Calu3 (cell line): ENCODE measurements at regions not wholly inside any gene's neighbourhood (a gene's known extent, or its start where the extent isn't known, plus 50 kb on each side); places are given as distances from the start of the nearest gene placed in this dataset.

ENCODE experiments used
- BruUV-seq: library from RNA; stranded (reverse); fragments of 400-500 nt; replicated peaks from 2 replicates; lab custom pipeline; 2021; lab: Mats Ljungman, UMichigan
- CTCF ChIA-PET: fragments of 300-600 bp; sonication (Branson Sonifier 250); formaldehyde crosslinking; loops from one replicate; lab custom pipeline; 2022; ENCODE audit warnings: antibody characterized with exemption; lab: Charles Lee
- DNase-seq: peaks from one replicate; pipeline ENCODE4 v3.0.0; 2022
- H3K27ac Mint-ChIP-seq: one replicate; pipeline ENCODE4 v1.8.0; 2022; ENCODE audit warnings: mixed read lengths; ENCODE audit not compliant: unreplicated experiment
- H3K27me3 Mint-ChIP-seq: one replicate; pipeline ENCODE4 v1.8.0; 2022; ENCODE audit warnings: mixed read lengths; ENCODE audit not compliant: unreplicated experiment
- H3K36me3 Mint-ChIP-seq: one replicate; pipeline ENCODE4 v1.8.0; 2022; ENCODE audit warnings: mild to moderate bottlenecking, moderate library complexity, mixed read lengths; ENCODE audit not compliant: insufficient read depth, unreplicated experiment
- H3K4me1 Mint-ChIP-seq: one replicate; pipeline ENCODE4 v1.8.0; 2022; ENCODE audit warnings: mild to moderate bottlenecking, low read depth, mixed read lengths; ENCODE audit not compliant: unreplicated experiment
- H3K4me3 Mint-ChIP-seq: one replicate; pipeline ENCODE4 v1.8.0; 2022; ENCODE audit warnings: mild to moderate bottlenecking, low read depth, moderate library complexity, mixed read lengths; ENCODE audit not compliant: unreplicated experiment
- H3K9me3 Mint-ChIP-seq: one replicate; pipeline ENCODE4 v1.8.0; 2022; ENCODE audit warnings: low read depth, mixed read lengths; ENCODE audit not compliant: unreplicated experiment
- intact Hi-C: fragments of 100-400 bp; cut with micrococcal nuclease; formaldehyde crosslinking; loops from one replicate; pipeline ENCODE4 v1.10.0; 2022; ENCODE audit not compliant: unreplicated experiment
- TF ChIP-seq, protein P1 (sequence below): fragments of 200-600 bp; IDR thresholded peaks from one replicate; pipeline ENCODE4 v1.8.0; 2022; ENCODE audit warnings: antibody characterized with exemption; ENCODE audit not compliant: unreplicated experiment

DNA sequence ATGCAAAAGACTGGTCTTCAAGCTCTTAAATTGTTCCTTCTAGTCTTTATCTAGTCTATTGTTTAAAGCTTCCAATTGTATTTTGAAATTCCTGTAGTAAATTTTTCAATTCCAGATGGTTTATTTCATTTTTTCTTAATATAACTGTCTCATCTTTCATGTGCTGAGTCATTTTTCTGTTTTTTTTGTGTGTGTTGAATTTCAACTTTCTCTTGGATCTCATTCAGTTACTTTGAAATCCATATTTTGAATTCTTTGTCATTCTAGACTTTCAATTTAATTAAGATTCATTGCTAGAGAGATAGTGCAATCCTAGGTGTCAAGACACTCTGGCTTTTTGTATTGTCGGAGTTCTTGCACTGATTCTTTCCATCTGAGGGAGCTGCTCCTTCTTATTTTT lies 128.0 kb upstream of the PRKG2 start:
- Mint-ChIP-seq H3K36me3 (no peaks in the 10 kb centered on the region), H3K27me3 (no peaks in the 10 kb centered on the region), H3K27ac (no peak overlapping the region)

DNA sequence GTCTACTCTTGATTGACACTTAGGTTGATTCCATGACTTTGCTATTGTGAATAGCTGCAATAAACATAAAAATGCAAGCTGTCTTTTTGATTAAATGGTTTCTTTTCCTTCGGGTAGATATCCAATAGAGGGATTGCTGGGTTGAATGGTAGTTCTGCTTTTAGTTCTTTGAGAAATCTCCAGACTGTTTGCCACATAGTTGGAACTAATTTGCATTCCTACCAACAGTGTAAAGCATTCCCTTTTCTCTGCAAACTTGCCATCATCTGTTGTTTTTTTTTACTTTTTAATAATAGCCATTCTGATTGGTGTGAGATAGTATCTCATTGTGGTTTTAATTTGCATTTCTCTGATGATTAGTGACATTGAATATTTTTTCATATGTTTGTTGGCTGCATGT lies 122.2 kb upstream of the PRKG2 start:
- Mint-ChIP-seq H3K36me3 (no peaks in the 10 kb centered on the region), H3K4me1 (no peaks in the 10 kb centered on the region), H3K27ac (no peak overlapping the region), H3K9me3 (no peaks in the 10 kb centered on the region), H3K27me3 (no peaks in the 10 kb centered on the region), H3K4me3 (no peak overlapping the region)
- TF ChIP-seq, protein P1, sequence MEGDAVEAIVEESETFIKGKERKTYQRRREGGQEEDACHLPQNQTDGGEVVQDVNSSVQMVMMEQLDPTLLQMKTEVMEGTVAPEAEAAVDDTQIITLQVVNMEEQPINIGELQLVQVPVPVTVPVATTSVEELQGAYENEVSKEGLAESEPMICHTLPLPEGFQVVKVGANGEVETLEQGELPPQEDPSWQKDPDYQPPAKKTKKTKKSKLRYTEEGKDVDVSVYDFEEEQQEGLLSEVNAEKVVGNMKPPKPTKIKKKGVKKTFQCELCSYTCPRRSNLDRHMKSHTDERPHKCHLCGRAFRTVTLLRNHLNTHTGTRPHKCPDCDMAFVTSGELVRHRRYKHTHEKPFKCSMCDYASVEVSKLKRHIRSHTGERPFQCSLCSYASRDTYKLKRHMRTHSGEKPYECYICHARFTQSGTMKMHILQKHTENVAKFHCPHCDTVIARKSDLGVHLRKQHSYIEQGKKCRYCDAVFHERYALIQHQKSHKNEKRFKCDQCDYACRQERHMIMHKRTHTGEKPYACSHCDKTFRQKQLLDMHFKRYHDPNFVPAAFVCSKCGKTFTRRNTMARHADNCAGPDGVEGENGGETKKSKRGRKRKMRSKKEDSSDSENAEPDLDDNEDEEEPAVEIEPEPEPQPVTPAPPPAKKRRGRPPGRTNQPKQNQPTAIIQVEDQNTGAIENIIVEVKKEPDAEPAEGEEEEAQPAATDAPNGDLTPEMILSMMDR, result no peak
- CTCF ChIA-PET, result no interaction called here
- DNase-seq, result no peak
- no TSS peak for BruUV-seq
- intact Hi-C loops, result no loop called here

More for the DNA sequence above, 128.0 kb upstream of the PRKG2 start:
- BruUV-seq, result no TSS peak
- intact Hi-C loops, result no loop called here
- no peak for DNase-seq
- H3K4me3 Mint-ChIP-seq, result no peak overlapping the region
- no peaks in the 10 kb centered on the region for H3K9me3 Mint-ChIP-seq
- CTCF ChIA-PET, result no interaction called here
- TF ChIP-seq, protein P1, result no peak
- H3K4me1 Mint-ChIP-seq, result no peaks in the 10 kb centered on the region

DNA sequence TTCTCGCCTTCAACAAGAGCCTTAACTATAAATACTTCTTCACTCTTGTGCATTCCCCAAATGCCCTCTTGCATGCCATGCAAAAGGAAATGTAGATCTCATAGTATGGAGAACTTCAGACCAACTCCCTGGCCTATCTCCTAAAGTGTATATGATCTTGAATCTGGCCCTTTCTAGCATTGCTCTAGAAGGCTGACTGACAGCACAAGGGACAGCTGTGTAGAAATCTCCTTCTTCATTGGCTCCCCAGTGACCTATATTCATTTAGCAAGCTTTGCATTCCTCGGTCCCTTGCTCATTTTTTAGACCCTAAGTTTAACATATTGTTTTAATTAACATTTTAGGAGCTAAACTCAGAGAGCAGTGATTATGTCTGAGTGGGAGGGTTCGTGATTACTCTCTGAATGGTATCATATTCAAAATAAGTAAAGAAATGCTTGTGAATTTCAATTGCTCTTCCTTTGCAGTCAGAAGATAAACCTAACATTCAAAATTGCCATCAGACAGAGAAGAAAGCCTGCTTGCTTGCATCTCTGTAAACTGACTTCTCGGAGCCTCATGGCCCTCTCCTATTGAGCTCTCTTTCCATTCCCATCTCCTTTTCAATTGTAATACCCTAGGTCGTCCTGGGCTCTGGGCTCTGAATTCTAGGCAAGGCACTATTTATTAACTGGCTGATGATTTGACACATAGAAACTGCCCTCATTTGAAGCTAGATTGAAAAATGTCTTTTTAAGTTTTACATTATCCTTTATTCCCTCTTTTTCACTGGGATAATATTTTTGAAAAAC lies 120.3 kb upstream of the PRKG2 start:
- no peaks in the 10 kb centered on the region for H3K36me3 Mint-ChIP-seq
- intact Hi-C loops, result no loop called here
- no peaks in the 10 kb centered on the region for H3K4me1 Mint-ChIP-seq
- H3K4me3 Mint-ChIP-seq, result no peak overlapping the region
- no peaks in the 10 kb centered on the region for H3K9me3 Mint-ChIP-seq
- no peak for DNase-seq
- no peaks in the 10 kb centered on the region for H3K27me3 Mint-ChIP-seq
- CTCF ChIA-PET, result no interaction called here
- TF ChIP-seq, protein P1, result no peak
- no TSS peak for BruUV-seq
- H3K27ac Mint-ChIP-seq, result no peak overlapping the region

DNA sequence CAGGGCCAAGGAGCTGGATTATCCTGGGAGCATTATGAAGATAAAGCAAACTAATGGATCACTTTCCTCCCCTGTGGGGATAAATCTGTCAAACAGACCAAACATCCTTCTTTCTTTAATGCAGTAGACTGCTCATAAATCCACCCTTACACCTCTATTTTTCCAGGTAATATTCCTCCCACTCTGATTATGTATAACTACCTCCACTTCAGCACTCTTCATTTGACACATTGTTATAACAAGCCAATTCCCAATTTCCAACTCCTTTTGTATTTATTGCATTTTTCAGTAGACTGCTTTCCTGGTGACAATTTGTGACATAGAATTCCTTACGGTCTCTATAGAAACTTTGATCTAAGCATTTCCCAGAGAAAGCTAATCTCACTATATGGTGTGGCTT lies 115.0 kb upstream of the PRKG2 start:
- CTCF ChIA-PET, result no interaction called here
- Mint-ChIP-seq H3K27ac (no peak overlapping the region), H3K4me3 (no peak overlapping the region), H3K36me3 (no peaks in the 10 kb centered on the region), H3K4me1 (no peaks in the 10 kb centered on the region), H3K9me3 (no peaks in the 10 kb centered on the region), H3K27me3 (no peaks in the 10 kb centered on the region)
- no TSS peak for BruUV-seq
- TF ChIP-seq, protein P1, result no peak
- intact Hi-C loops, result no loop called here
- no peak for DNase-seq
